ENCODE measurements at regions not wholly inside any gene's neighbourhood (a gene's known extent, or its start where the extent isn't known, plus 50 kb on each side); places are given as distances from the start of the nearest gene placed in this dataset.

DNA sequence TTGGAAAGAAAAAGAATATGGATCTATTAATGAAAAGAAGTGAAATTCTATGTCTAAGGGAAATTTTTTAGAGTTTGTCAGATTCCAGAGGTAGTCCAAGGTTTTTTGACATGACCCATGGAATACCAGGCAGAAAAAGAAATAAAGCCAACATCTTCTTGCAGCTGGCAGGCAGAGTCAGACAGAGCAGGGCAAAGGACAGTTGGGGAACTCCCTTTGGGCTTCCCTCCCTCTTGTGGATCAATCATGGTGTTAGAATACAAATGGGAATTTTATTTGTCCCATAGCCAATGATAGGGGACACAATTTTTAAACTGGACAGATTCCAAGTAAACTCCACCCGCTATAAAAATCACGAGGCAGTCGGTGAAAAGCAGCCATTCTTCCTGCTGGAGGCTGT is 92.1 kb upstream of the TAB2 start:
- TF ChIP-seq, protein P1, sequence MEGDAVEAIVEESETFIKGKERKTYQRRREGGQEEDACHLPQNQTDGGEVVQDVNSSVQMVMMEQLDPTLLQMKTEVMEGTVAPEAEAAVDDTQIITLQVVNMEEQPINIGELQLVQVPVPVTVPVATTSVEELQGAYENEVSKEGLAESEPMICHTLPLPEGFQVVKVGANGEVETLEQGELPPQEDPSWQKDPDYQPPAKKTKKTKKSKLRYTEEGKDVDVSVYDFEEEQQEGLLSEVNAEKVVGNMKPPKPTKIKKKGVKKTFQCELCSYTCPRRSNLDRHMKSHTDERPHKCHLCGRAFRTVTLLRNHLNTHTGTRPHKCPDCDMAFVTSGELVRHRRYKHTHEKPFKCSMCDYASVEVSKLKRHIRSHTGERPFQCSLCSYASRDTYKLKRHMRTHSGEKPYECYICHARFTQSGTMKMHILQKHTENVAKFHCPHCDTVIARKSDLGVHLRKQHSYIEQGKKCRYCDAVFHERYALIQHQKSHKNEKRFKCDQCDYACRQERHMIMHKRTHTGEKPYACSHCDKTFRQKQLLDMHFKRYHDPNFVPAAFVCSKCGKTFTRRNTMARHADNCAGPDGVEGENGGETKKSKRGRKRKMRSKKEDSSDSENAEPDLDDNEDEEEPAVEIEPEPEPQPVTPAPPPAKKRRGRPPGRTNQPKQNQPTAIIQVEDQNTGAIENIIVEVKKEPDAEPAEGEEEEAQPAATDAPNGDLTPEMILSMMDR (conservative IDR thresholded peaks at IDR 0.05; ENCODE audit: low read depth, low read length), result no peak
- no peak for TF ChIP-seq EZH2 (IDR thresholded peaks at IDR 0.05; ENCODE audit: borderline replicate concordance, low read depth, low read length, poor library complexity, severe bottlenecking)
